ENCODE measurements at regions not wholly inside any gene's neighbourhood (a gene's known extent, or its start where the extent isn't known, plus 50 kb on each side); places are given as distances from the start of the nearest gene placed in this dataset.

- no peak for DNase-seq (ENCODE audit: low spot score in 2 of 2)
- Histone ChIP-seq H3K27me3 (no peaks in the 10 kb centered on the region), H3K9me3 (no peaks in the 10 kb centered on the region), H3K27ac (no peak overlapping the region), H3K4me3 (no peak overlapping the region), H3K4me1 (peaks cover 0 to 3% of the 10 kb centered on the region in 2 donors), H3K36me3 (no peaks in the 10 kb centered on the region)
- no peak for TF ChIP-seq CTCF (IDR thresholded peaks at IDR 0.05)
- no peak for TF ChIP-seq POLR2AphosphoS5 (IDR thresholded peaks at IDR 0.05)
- no peak for TF ChIP-seq POLR2A (IDR thresholded peaks at IDR 0.05)
- intact Hi-C loops (cut with DNase I; ENCODE audit: low total_unique reads) = no loop called here
These were observed 68.0 kb upstream of the ACOT11 start for GRCh38 chr1:54479841-54480524.

GRCh38 chr1:54479251-54479650 lies 68.8 kb upstream of the ACOT11 start:
- Histone ChIP-seq H3K36me3 (no peaks in the 10 kb centered on the region), H3K4me1 (peaks cover 3 to 4% of the 10 kb centered on the region in 2 donors), H3K4me3 (no peak overlapping the region), H3K9me3 (no peaks in the 10 kb centered on the region), H3K27me3 (no peaks in the 10 kb centered on the region), H3K27ac (no peak overlapping the region)
- intact Hi-C loops (cut with DNase I; ENCODE audit: low total_unique reads) = no loop called here
- no peak for TF ChIP-seq CTCF (IDR thresholded peaks at IDR 0.05)
- TF ChIP-seq POLR2A (IDR thresholded peaks at IDR 0.05) = no peak
- no peak for TF ChIP-seq POLR2AphosphoS5 (IDR thresholded peaks at IDR 0.05)
- DNase-seq (ENCODE audit: low spot score in 2 of 2) = no peak

- H3K27me3 ChIP-seq = no peaks in the 10 kb centered on the region
- intact Hi-C loops (cut with DNase I; ENCODE audit: low total_unique reads) = no loop called here
- no peaks in the 10 kb centered on the region for H3K36me3 ChIP-seq
- no peak for DNase-seq (ENCODE audit: low spot score in 2 of 2)
- no peaks in the 10 kb centered on the region for H3K9me3 ChIP-seq
- no peak overlapping the region for H3K27ac ChIP-seq
- H3K4me3 ChIP-seq = no peak overlapping the region
- TF ChIP-seq POLR2A (IDR thresholded peaks at IDR 0.05) (no peak), CTCF (IDR thresholded peaks at IDR 0.05) (no peak), POLR2AphosphoS5 (IDR thresholded peaks at IDR 0.05) (no peak)
- H3K4me1 ChIP-seq = peaks cover 3 to 5% of the 10 kb centered on the region in 2 donors
These were observed 70.9 kb upstream of the ACOT11 start for GRCh38 chr1:54477153-54477561.

GRCh38 chr1:54476530-54477109 lies 70.4 kb upstream of the SSBP3 start:
- H3K4me3 ChIP-seq = no peak overlapping the region
- H3K9me3 ChIP-seq = no peaks in the 10 kb centered on the region
- no peaks in the 10 kb centered on the region for H3K27me3 ChIP-seq
- H3K4me1 ChIP-seq = peaks cover 3 to 5% of the 10 kb centered on the region in 2 donors
- DNase-seq (ENCODE audit: low spot score in 2 of 2) = no peak
- TF ChIP-seq CTCF (IDR thresholded peaks at IDR 0.05) = no peak
- TF ChIP-seq POLR2AphosphoS5 (IDR thresholded peaks at IDR 0.05) = no peak
- no peak for TF ChIP-seq POLR2A (IDR thresholded peaks at IDR 0.05)
- intact Hi-C loops (cut with DNase I; ENCODE audit: low total_unique reads) = no loop called here
- H3K36me3 ChIP-seq = no peaks in the 10 kb centered on the region
- no peak overlapping the region for H3K27ac ChIP-seq

GRCh38 chr1:54475946-54476516 lies 69.8 kb upstream of the SSBP3 start:
- H3K36me3 ChIP-seq = no peaks in the 10 kb centered on the region
- no peak overlapping the region for H3K27ac ChIP-seq
- H3K9me3 ChIP-seq = no peaks in the 10 kb centered on the region
- peaks cover 3 to 5% of the 10 kb centered on the region in 2 donors for H3K4me1 ChIP-seq
- no peak for DNase-seq (ENCODE audit: low spot score in 2 of 2)
- intact Hi-C loops (cut with DNase I; ENCODE audit: low total_unique reads) = no loop called here
- TF ChIP-seq POLR2A (IDR thresholded peaks at IDR 0.05) = no peak
- no peak for TF ChIP-seq CTCF (IDR thresholded peaks at IDR 0.05)
- no peak for TF ChIP-seq POLR2AphosphoS5 (IDR thresholded peaks at IDR 0.05)
- H3K27me3 ChIP-seq = no peaks in the 10 kb centered on the region
- H3K4me3 ChIP-seq = no peak overlapping the region
